Panc1 (cell line): ENCODE measurements at regions not wholly inside any gene's neighbourhood (a gene's known extent, or its start where the extent isn't known, plus 50 kb on each side); places are given as distances from the start of the nearest gene placed in this dataset.

ENCODE experiments used
- ATAC-seq: fragments of 200-7000 bp; cut with Tn5 transposase; 2 replicates; pipeline ENCODE4 v1.9.1; 2020; ENCODE audit warnings: mild to moderate bottlenecking, moderate library complexity
- BruUV-seq: library from RNA; stranded (reverse); fragments of 400-500 nt; replicated peaks from 2 replicates; lab custom pipeline; 2021; lab: Mats Ljungman, UMichigan
- CTCF ChIA-PET: fragments of 300-600 bp; sonication (Branson Sonifier 250); formaldehyde crosslinking; loops from one replicate; lab custom pipeline; 2022; ENCODE audit warnings: antibody characterized with exemption; lab: Charles Lee
- POLR2A ChIA-PET: fragments of 300-600 bp; sonication (Branson Sonifier 250); formaldehyde crosslinking; loops from one replicate; lab custom pipeline; 2022; ENCODE audit warnings: antibody characterized with exemption; lab: Charles Lee
- DNase-seq: peaks from one replicate; pipeline ENCODE4 v3.0.0-alpha.2; 2010; ENCODE audit warnings: low read depth, low spot score
- H3K27ac ChIP-seq: 2 replicates; pipeline ENCODE4 v1.5.1; 2011; ENCODE audit warnings: mild to moderate bottlenecking, low read length, inconsistent platforms
- H3K27me3 ChIP-seq: fragments of 200-500 bp; sonication (Bioruptor generic); 2 replicates; pipeline ENCODE4 v1.6.0; 2014; ENCODE audit warnings: low read length, inconsistent platforms; ENCODE audit not compliant: control insufficient read depth, insufficient read depth
- H3K36me3 ChIP-seq: fragments of 200-500 bp; sonication (Bioruptor generic); 2 replicates; pipeline ENCODE4 v1.5.1; 2014; ENCODE audit warnings: inconsistent platforms, mild to moderate bottlenecking, low read length, moderate library complexity; ENCODE audit not compliant: control insufficient read depth, insufficient read depth
- H3K4me1 ChIP-seq: 2 replicates; pipeline ENCODE4 v1.5.1; 2011; ENCODE audit warnings: inconsistent platforms, mild to moderate bottlenecking, low read length, moderate library complexity; ENCODE audit not compliant: control insufficient read depth, insufficient read depth
- H3K4me3 ChIP-seq, 2 experiments: 2 replicates each; pipeline ENCODE4 v1.5.1; 2011 to 2012; ENCODE audit warnings: low read depth in 2 of 2, low read length in 2 of 2, mild to moderate bottlenecking in 2 of 2, inconsistent platforms in 1 of 2, moderate library complexity in 1 of 2
- H3K9me3 ChIP-seq: fragments of 200-500 bp; sonication (Bioruptor generic); 2 replicates; pipeline ENCODE4 v1.5.1; 2014; ENCODE audit warnings: low read depth, mild to moderate bottlenecking, inconsistent platforms, low read length, moderate library complexity; ENCODE audit not compliant: control insufficient read depth, insufficient read depth
- CTCF ChIP-seq: fragments of 450-650 bp; IDR thresholded peaks from 2 replicates; pipeline ENCODE4 v1.5.1; 2017; ENCODE audit warnings: mild to moderate bottlenecking
- POLR2AphosphoS5 ChIP-seq: IDR thresholded peaks from 2 replicates; pipeline ENCODE4 v1.6.1; 2012; ENCODE audit warnings: mild to moderate bottlenecking, low read depth, low read length, moderate library complexity
- REST ChIP-seq, 2 experiments: IDR thresholded peaks; 2 replicates each; pipeline ENCODE4 v1.6.1; 2011 to 2012; ENCODE audit warnings: low read depth in 2 of 2, control low read depth in 1 of 2, low read length in 1 of 2, mild to moderate bottlenecking in 1 of 2, moderate library complexity in 1 of 2; ENCODE audit not compliant: insufficient read depth in 1 of 2
- SIN3A ChIP-seq: IDR thresholded peaks from 2 replicates; pipeline ENCODE4 v1.6.1; 2012; ENCODE audit warnings: low read depth, mild to moderate bottlenecking, low read length, moderate library complexity, borderline replicate concordance; ENCODE audit not compliant: insufficient read depth
- TCF7L2 ChIP-seq: IDR thresholded peaks from 2 replicates; pipeline ENCODE4 v1.6.1; 2011; ENCODE audit warnings: mild to moderate bottlenecking, low read depth, low read length, inconsistent platforms
- in situ Hi-C: cut with HindIII; loops from 2 replicates; pipeline ENCODE4 v1.10.0; 2016; ENCODE audit warnings: low sequenced_read_pairs, low pct_unique_long_range_greater_than_20kb
- intact Hi-C: fragments of 100-400 bp; cut with micrococcal nuclease; formaldehyde crosslinking; loops from one replicate; pipeline ENCODE4 v1.10.0; 2022; ENCODE audit not compliant: unreplicated experiment

GRCh38 chr13:26500618-26501320, 56.7 kb upstream of the WASF3 start:
- no peak for TF ChIP-seq SIN3A
- H3K27ac ChIP-seq: no peak overlapping the region
- POLR2A ChIA-PET: no interaction called here
- in situ Hi-C loops (no loop called here), intact Hi-C loops (no loop called here)
- DNase-seq (no peak), ATAC-seq (no peak)
- no peak overlapping the region for H3K4me3 ChIP-seq
- no peaks in the 10 kb centered on the region for H3K36me3 ChIP-seq
- BruUV-seq: no TSS peak
- no peaks in the 10 kb centered on the region for H3K4me1 ChIP-seq
- H3K9me3 ChIP-seq: no peaks in the 10 kb centered on the region
- CTCF ChIA-PET: no interaction called here
- H3K27me3 ChIP-seq: no peaks in the 10 kb centered on the region

GRCh38 chr13:26501641-26502040, 55.8 kb upstream of the WASF3 start:
- Histone ChIP-seq H3K27ac (no peak overlapping the region), H3K9me3 (no peaks in the 10 kb centered on the region), H3K27me3 (no peaks in the 10 kb centered on the region), H3K4me3 (no peak overlapping the region), H3K36me3 (no peaks in the 10 kb centered on the region), H3K4me1 (no peaks in the 10 kb centered on the region)
- POLR2A ChIA-PET: no interaction called here
- in situ Hi-C loops: no loop called here
- DNase-seq (no peak), ATAC-seq (no peak)
- intact Hi-C loops: no loop called here
- no TSS peak for BruUV-seq
- TF ChIP-seq CTCF: no peak
- TF ChIP-seq POLR2AphosphoS5: no peak
- TF ChIP-seq SIN3A: no peak
- TF ChIP-seq REST (IDR thresholded peaks at IDR 0.05; ENCODE audit: insufficient read depth in 1 of 2, low read depth in 2 of 2, low read length in 1 of 2): no peak
- TF ChIP-seq TCF7L2: no peak
- CTCF ChIA-PET: no interaction called here

GRCh38 chr13:26502826-26503225, 54.7 kb upstream of the WASF3 start:
- BruUV-seq: no TSS peak
- TF ChIP-seq SIN3A (no peak), REST (IDR thresholded peaks at IDR 0.05; ENCODE audit: insufficient read depth in 1 of 2, low read depth in 2 of 2, low read length in 1 of 2) (no peak), TCF7L2 (no peak), POLR2AphosphoS5 (no peak), CTCF (no peak)
- Histone ChIP-seq H3K27ac (no peak overlapping the region), H3K4me3 (no peak overlapping the region), H3K36me3 (no peaks in the 10 kb centered on the region), H3K4me1 (no peaks in the 10 kb centered on the region), H3K9me3 (no peaks in the 10 kb centered on the region), H3K27me3 (no peaks in the 10 kb centered on the region)
- ChIA-PET POLR2A (no interaction called here), CTCF (interaction anchor here (0.8 kb wide), 1 partner anchor 1108 kb away, joined by 3 read pairs; no protein-coding TSS in a partner anchor)
- ATAC-seq (no peak), DNase-seq (no peak)
- in situ Hi-C loops: no loop called here
- intact Hi-C loops: no loop called here
